ENCODE measurements at regions not wholly inside any gene's neighbourhood (a gene's known extent, or its start where the extent isn't known, plus 50 kb on each side); places are given as distances from the start of the nearest gene placed in this dataset.

- ATAC-seq, result no peak
- intact Hi-C loops (cut with micrococcal nuclease), result no loop called here
- DNase-seq, result no peak
Measured at GRCh38 chr11:134481933-134482527, 70.0 kb upstream of the B3GAT1 start.

GRCh38 chr11:134481135-134481534 is 69.1 kb upstream of the B3GAT1 start:
- intact Hi-C loops (cut with micrococcal nuclease), result no loop called here
- ATAC-seq, result no peak

GRCh38 chr11:134480136-134480712 is 68.2 kb upstream of the B3GAT1 start:
- intact Hi-C loops (cut with micrococcal nuclease), result no loop called here
- no peak for ATAC-seq
- no peak for DNase-seq

More at GRCh38 chr11:134481135-134481534, 69.1 kb upstream of the B3GAT1 start:
- no peak for DNase-seq

GRCh38 chr11:134479206-134480135 is 67.4 kb upstream of the B3GAT1 start:
- no peak for DNase-seq
- intact Hi-C loops (cut with micrococcal nuclease), result no loop called here

GRCh38 chr11:134478611-134479010 is 66.6 kb upstream of the B3GAT1 start:
- DNase-seq (no peak), ATAC-seq (no peak)
- intact Hi-C loops (cut with micrococcal nuclease), result no loop called here

More at GRCh38 chr11:134479206-134480135, 67.4 kb upstream of the B3GAT1 start:
- no peak for ATAC-seq

- no peak for DNase-seq
- intact Hi-C loops (cut with micrococcal nuclease), result no loop called here
- ATAC-seq, result no peak
Measured at GRCh38 chr11:134478176-134478575, 66.1 kb upstream of the B3GAT1 start.

- no peak for DNase-seq
- no peak for ATAC-seq
- intact Hi-C loops (cut with micrococcal nuclease), result no loop called here
Measured at GRCh38 chr11:134477486-134477885, 65.4 kb upstream of the B3GAT1 start.

GRCh38 chr11:134476435-134477021 is 64.5 kb upstream of the B3GAT1 start:
- ATAC-seq (peak; percentile 32), DNase-seq (no peak)
- intact Hi-C loops (cut with micrococcal nuclease), result no loop called here

GRCh38 chr11:134475951-134476350 is 63.9 kb upstream of the B3GAT1 start:
- intact Hi-C loops (cut with micrococcal nuclease), result no loop called here
- DNase-seq (no peak), ATAC-seq (no peak)

GRCh38 chr11:134474942-134475341 is 62.9 kb upstream of the B3GAT1 start:
- DNase-seq, result no peak
- ATAC-seq, result no peak
- intact Hi-C loops (cut with micrococcal nuclease), result no loop called here

- ATAC-seq, result no peak
- intact Hi-C loops (cut with micrococcal nuclease), result no loop called here
- no peak for DNase-seq
Measured at GRCh38 chr11:134474070-134474860, 62.2 kb upstream of the B3GAT1 start.

- intact Hi-C loops (cut with micrococcal nuclease), result no loop called here
- DNase-seq, result no peak
Measured at GRCh38 chr11:134471716-134472455, 59.8 kb upstream of the B3GAT1 start.

GRCh38 chr11:134471087-134471715 is 59.2 kb upstream of the B3GAT1 start:
- intact Hi-C loops (cut with micrococcal nuclease), result no loop called here
- ATAC-seq (no peak), DNase-seq (no peak)

More at GRCh38 chr11:134471716-134472455, 59.8 kb upstream of the B3GAT1 start:
- ATAC-seq, result no peak

- no peak for ATAC-seq
- intact Hi-C loops (cut with micrococcal nuclease), result no loop called here
Measured at GRCh38 chr11:134470238-134470637, 58.2 kb upstream of the B3GAT1 start.

GRCh38 chr11:134469627-134470026 is 57.6 kb upstream of the B3GAT1 start:
- DNase-seq, result no peak
- intact Hi-C loops (cut with micrococcal nuclease), result no loop called here
- ATAC-seq, result no peak

More at GRCh38 chr11:134470238-134470637, 58.2 kb upstream of the B3GAT1 start:
- DNase-seq, result no peak

GRCh38 chr11:134468796-134469195 is 56.8 kb upstream of the B3GAT1 start:
- intact Hi-C loops (cut with micrococcal nuclease), result no loop called here
- ATAC-seq (no peak), DNase-seq (no peak)

GRCh38 chr11:134468081-134468668 is 56.1 kb upstream of the B3GAT1 start:
- no peak for ATAC-seq
- no peak for DNase-seq
- intact Hi-C loops (cut with micrococcal nuclease), result no loop called here
